LNCAP (cell line): ENCODE measurements at regions not wholly inside any gene's neighbourhood (a gene's known extent, or its start where the extent isn't known, plus 50 kb on each side); places are given as distances from the start of the nearest gene placed in this dataset.

Experiments
- CTCF ChIP-seq: fragments of 450-650 bp; IDR thresholded peaks from 2 replicates; pipeline ENCODE4 v1.5.1; 2017; ENCODE audit warnings: mild to moderate bottlenecking

- TF ChIP-seq CTCF = no peak
Observed at GRCh38 chr5:171607863-171608262, 177.8 kb upstream of the SMIM23 start.

GRCh38 chr5:171609806-171610452 lies 175.7 kb upstream of the SMIM23 start:
- TF ChIP-seq CTCF = no peak

GRCh38 chr5:171610686-171611085 lies 174.9 kb upstream of the SMIM23 start:
- no peak for TF ChIP-seq CTCF

GRCh38 chr5:171612749-171613148 lies 172.9 kb upstream of the SMIM23 start:
- no peak for TF ChIP-seq CTCF

- TF ChIP-seq CTCF = no peak
Observed at GRCh38 chr5:171614511-171614910, 171.1 kb upstream of the SMIM23 start.

GRCh38 chr5:171614971-171615653 lies 170.5 kb upstream of the SMIM23 start:
- no peak for TF ChIP-seq CTCF

GRCh38 chr5:171615705-171616640 lies 169.6 kb upstream of the SMIM23 start:
- TF ChIP-seq CTCF = no peak
